PFSK-1 (cell line): ENCODE measurements at regions not wholly inside any gene's neighbourhood (a gene's known extent, or its start where the extent isn't known, plus 50 kb on each side); places are given as distances from the start of the nearest gene placed in this dataset.

Experiments
- FOXP2 ChIP-seq: optimal IDR thresholded peaks from 2 replicates; pipeline ENCODE3; 2011; ENCODE audit warnings: borderline replicate concordance, control low read depth, inconsistent platforms; ENCODE audit not compliant: insufficient read depth; ENCODE audit errors: extremely low read length, extremely low read depth
- POLR2AphosphoS5 ChIP-seq: IDR thresholded peaks from 2 replicates; pipeline ENCODE4 v1.6.1; 2012; ENCODE audit warnings: low read depth, mild to moderate bottlenecking, control low read depth, low read length, moderate library complexity
- REST ChIP-seq, 2 experiments: IDR thresholded peaks; 2 replicates each; pipeline versions ENCODE4 v1.6.1 to v1.8.0; 2011 to 2012; ENCODE audit warnings: low read depth in 2 of 2, low read length in 2 of 2, control low read depth in 1 of 2, inconsistent platforms in 1 of 2, mild to moderate bottlenecking in 1 of 2, moderate library complexity in 1 of 2; ENCODE audit not compliant: insufficient read depth in 1 of 2
- SIN3A ChIP-seq: IDR thresholded peaks from 2 replicates; pipeline ENCODE4 v1.6.1; 2012; ENCODE audit warnings: mild to moderate bottlenecking, low read length, moderate library complexity, borderline replicate concordance; ENCODE audit not compliant: insufficient read depth
- TAF1 ChIP-seq: IDR thresholded peaks from 2 replicates; pipeline ENCODE4 v1.6.1; 2012; ENCODE audit warnings: low read length, control low read depth, borderline replicate concordance; ENCODE audit not compliant: insufficient read depth

- TF ChIP-seq FOXP2 (no peak), REST (IDR thresholded peaks at IDR 0.05; ENCODE audit: insufficient read depth in 1 of 2, low read depth in 2 of 2, low read length in 2 of 2) (no peak), SIN3A (no peak), TAF1 (no peak)
Measured at GRCh38 chr2:183919926-183920325, 678.4 kb upstream of the ZNF804A start.

DNA sequence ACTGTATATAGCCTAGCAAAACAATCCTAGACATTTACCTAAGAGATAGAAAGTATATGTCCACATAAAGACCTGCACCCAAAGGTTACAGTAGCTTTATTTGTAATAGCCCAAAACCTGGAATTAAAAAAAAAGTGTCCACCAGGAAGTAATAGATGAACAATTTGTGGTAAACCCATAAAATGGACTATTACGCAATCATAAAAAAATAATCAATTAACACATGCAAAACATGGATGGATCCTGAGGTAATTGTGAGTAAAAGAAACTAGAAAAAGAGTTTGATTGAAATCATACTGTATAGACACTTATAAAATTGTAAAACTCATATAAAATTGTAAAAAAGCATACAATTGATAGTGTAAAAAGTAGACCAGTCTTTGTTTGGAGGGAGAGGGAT lies 673.0 kb upstream of the ZNF804A start:
- TF ChIP-seq TAF1 (no peak), POLR2AphosphoS5 (no peak), SIN3A (no peak), FOXP2 (no peak), REST (IDR thresholded peaks at IDR 0.05; ENCODE audit: insufficient read depth in 1 of 2, low read depth in 2 of 2, low read length in 2 of 2) (no peak)

- TF ChIP-seq SIN3A, result no peak
- TF ChIP-seq FOXP2, result no peak
- no peak for TF ChIP-seq POLR2AphosphoS5
- TF ChIP-seq TAF1, result no peak
- TF ChIP-seq REST (IDR thresholded peaks at IDR 0.05; ENCODE audit: insufficient read depth in 1 of 2, low read depth in 2 of 2, low read length in 2 of 2), result no peak
Measured at GRCh38 chr2:183926433-183926832, 671.9 kb upstream of the ZNF804A start.

GRCh38 chr2:183927406-183928325 lies 670.7 kb upstream of the ZNF804A start:
- TF ChIP-seq TAF1 (no peak), SIN3A (no peak), FOXP2 (no peak), POLR2AphosphoS5 (no peak), REST (IDR thresholded peaks at IDR 0.05; ENCODE audit: insufficient read depth in 1 of 2, low read depth in 2 of 2, low read length in 2 of 2) (no peak)
